ENCODE measurements at regions not wholly inside any gene's neighbourhood (a gene's known extent, or its start where the extent isn't known, plus 50 kb on each side); places are given as distances from the start of the nearest gene placed in this dataset.

DNA sequence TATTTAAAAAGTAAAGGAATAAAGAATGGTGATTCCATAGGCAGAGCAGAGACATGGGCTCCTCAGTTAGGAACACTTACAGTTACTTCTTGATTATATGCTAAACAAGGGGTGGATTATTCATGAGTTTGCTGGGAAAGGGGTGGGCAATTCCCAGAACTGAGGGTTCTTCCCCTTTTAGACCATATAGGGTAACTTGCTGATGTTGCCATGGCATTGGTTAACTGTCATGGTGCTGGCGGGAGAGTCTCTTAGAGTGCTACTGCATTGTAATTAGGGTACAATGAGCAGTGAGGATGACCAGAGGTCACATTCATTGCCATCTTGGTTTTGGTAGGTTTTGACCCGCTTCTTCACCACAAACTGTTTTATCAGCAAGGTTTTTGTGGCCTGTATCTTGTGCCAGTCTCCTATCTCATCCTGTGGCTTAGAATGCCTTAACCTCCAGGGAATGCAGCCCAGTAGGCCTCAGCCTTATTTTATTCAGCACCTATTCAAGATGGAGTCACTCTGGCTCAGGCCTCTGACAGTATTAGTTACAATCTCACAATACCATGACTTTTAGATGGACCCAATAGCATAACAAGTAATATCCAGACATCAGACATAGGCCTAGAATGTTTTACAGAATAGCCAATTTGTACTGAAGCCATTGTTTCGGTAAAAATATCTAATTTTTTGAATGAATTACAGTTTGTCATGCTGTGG lies 106.8 kb downstream of the ZBTB18 start:
- Mint-ChIP-seq H3K27ac (no peak overlapping the region), H3K36me3 (ENCODE audit: low read depth) (no peaks in the 10 kb centered on the region), H3K4me1 (ENCODE audit: low read depth) (no peaks in the 10 kb centered on the region), H3K27me3 (no peaks in the 10 kb centered on the region), H3K9me3 (no peaks in the 10 kb centered on the region), H3K4me3 (no peak overlapping the region)
- POLR2A ChIA-PET: no interaction called here
- intact Hi-C loops (cut with DNase I, micrococcal nuclease): no loop called here
- TF ChIP-seq, protein P1, sequence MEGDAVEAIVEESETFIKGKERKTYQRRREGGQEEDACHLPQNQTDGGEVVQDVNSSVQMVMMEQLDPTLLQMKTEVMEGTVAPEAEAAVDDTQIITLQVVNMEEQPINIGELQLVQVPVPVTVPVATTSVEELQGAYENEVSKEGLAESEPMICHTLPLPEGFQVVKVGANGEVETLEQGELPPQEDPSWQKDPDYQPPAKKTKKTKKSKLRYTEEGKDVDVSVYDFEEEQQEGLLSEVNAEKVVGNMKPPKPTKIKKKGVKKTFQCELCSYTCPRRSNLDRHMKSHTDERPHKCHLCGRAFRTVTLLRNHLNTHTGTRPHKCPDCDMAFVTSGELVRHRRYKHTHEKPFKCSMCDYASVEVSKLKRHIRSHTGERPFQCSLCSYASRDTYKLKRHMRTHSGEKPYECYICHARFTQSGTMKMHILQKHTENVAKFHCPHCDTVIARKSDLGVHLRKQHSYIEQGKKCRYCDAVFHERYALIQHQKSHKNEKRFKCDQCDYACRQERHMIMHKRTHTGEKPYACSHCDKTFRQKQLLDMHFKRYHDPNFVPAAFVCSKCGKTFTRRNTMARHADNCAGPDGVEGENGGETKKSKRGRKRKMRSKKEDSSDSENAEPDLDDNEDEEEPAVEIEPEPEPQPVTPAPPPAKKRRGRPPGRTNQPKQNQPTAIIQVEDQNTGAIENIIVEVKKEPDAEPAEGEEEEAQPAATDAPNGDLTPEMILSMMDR (IDR thresholded peaks at IDR 0.05): no peak
- H3K27ac ChIP-seq (ENCODE audit: low read depth in 1 of 2, low read length in 2 of 2): no peak overlapping the region
- H3K36me3 ChIP-seq (ENCODE audit: insufficient read depth, low read length): no peaks in the 10 kb centered on the region
- H3K4me3 ChIP-seq (ENCODE audit: low read length): no peak overlapping the region
- ATAC-seq (ENCODE audit: poor library complexity): no peak
- DNase-seq: no peak
- H3K9me3 ChIP-seq (ENCODE audit: control insufficient read depth in 1 of 2, insufficient read depth in 1 of 2, low read length in 2 of 2): no peaks in the 10 kb centered on the region
- CTCF ChIA-PET: interaction anchor here (0.7 kb wide), 1 partner anchor 309 kb away, joined by 3 read pairs; no protein-coding TSS in a partner anchor
- H3K27me3 ChIP-seq (ENCODE audit: control insufficient read depth in 1 of 2, insufficient read depth in 2 of 2, low read length in 2 of 2): peaks cover 0 to 3% of the 10 kb centered on the region in 2 experiments
- H3K4me1 ChIP-seq (ENCODE audit: insufficient read depth, low read length): no peaks in the 10 kb centered on the region

DNA sequence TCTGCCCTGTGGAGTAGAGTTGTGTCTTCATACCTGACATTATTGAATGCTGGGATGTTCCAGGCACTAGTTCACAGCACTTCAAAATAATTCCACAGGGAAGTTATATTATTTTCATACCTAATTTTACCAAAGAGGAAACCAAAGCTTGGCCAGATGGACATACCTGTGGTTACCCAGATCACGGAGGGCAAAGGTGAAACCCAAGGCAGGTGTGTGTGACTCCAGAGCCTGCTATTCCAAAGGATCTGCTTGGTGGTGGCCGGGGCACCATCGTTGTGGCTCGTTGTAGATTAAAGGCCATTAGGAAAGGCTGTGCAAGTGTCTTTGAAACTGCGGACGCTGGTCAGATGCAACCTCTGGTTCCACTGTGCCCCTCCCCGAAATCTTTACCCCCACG lies 108.6 kb downstream of the ZBTB18 start:
- Mint-ChIP-seq H3K36me3 (ENCODE audit: low read depth) (no peaks in the 10 kb centered on the region), H3K27me3 (no peaks in the 10 kb centered on the region), H3K4me3 (no peak overlapping the region), H3K9me3 (no peaks in the 10 kb centered on the region), H3K27ac (no peak overlapping the region), H3K4me1 (ENCODE audit: low read depth) (no peaks in the 10 kb centered on the region)
- CTCF ChIA-PET: no interaction called here
- peaks cover 0 to 3% of the 10 kb centered on the region in 2 experiments for H3K27me3 ChIP-seq (ENCODE audit: control insufficient read depth in 1 of 2, insufficient read depth in 2 of 2, low read length in 2 of 2)
- no peak overlapping the region for H3K27ac ChIP-seq (ENCODE audit: low read depth in 1 of 2, low read length in 2 of 2)
- TF ChIP-seq, protein P1 (IDR thresholded peaks at IDR 0.05): no peak
- H3K36me3 ChIP-seq (ENCODE audit: insufficient read depth, low read length): no peaks in the 10 kb centered on the region
- no peaks in the 10 kb centered on the region for H3K9me3 ChIP-seq (ENCODE audit: control insufficient read depth in 1 of 2, insufficient read depth in 1 of 2, low read length in 2 of 2)
- H3K4me3 ChIP-seq (ENCODE audit: low read length): no peak overlapping the region
- ATAC-seq (ENCODE audit: poor library complexity): no peak
- POLR2A ChIA-PET: no interaction called here
- DNase-seq: no peak
- intact Hi-C loops (cut with DNase I, micrococcal nuclease): no loop called here
- no peaks in the 10 kb centered on the region for H3K4me1 ChIP-seq (ENCODE audit: insufficient read depth, low read length)

DNA sequence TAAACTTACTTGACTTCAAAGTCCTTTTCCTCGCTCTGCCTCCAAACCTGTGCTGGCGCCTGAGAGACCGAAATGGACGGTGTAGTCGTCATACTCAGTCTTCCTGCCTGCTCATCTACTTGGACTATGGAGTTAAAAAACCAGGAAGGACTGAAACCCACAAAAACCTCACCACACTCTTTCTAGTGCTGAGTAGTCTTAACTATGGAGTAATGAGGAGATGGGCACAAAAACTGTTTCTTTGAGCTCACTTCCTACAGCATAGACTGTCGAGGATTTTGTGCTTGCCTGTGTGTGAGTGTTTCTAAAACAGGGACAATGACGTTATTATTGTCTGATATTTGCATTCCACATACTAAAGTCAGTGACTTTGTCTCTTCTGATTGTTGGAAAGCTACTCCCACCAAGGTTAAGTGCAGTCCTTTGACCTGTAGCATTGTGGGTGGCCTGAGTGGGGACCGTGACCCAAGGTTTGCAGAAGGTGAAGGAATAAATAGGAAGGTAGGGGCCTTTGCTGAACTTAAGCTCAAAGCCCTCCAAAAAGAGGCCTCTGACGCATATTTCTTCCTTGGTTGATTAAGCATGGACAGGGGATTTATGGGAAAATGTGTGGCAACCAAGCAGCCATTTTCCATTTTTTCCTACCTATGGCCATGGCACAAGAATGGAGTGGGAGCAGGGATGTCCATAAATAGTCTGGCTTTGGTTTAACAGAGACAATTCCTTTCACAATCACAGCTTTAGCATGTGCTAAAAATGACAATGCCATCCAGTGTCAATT lies 109.6 kb downstream of the ZBTB18 start:
- H3K4me3 ChIP-seq (ENCODE audit: low read length): no peak overlapping the region
- TF ChIP-seq, protein P1 (IDR thresholded peaks at IDR 0.05): no peak
- no peaks in the 10 kb centered on the region for H3K36me3 ChIP-seq (ENCODE audit: insufficient read depth, low read length)
- Mint-ChIP-seq H3K36me3 (ENCODE audit: low read depth) (no peaks in the 10 kb centered on the region), H3K4me1 (ENCODE audit: low read depth) (no peaks in the 10 kb centered on the region), H3K27ac (no peak overlapping the region), H3K9me3 (no peaks in the 10 kb centered on the region), H3K4me3 (no peak overlapping the region), H3K27me3 (no peaks in the 10 kb centered on the region)
- ChIA-PET POLR2A (no interaction called here), CTCF (no interaction called here)
- H3K27me3 ChIP-seq (ENCODE audit: control insufficient read depth in 1 of 2, insufficient read depth in 2 of 2, low read length in 2 of 2): no peaks in the 10 kb centered on the region
- DNase-seq (no peak), ATAC-seq (ENCODE audit: poor library complexity) (no peak)
- H3K9me3 ChIP-seq (ENCODE audit: control insufficient read depth in 1 of 2, insufficient read depth in 1 of 2, low read length in 2 of 2): no peaks in the 10 kb centered on the region
- H3K27ac ChIP-seq (ENCODE audit: low read depth in 1 of 2, low read length in 2 of 2): no peak overlapping the region
- intact Hi-C loops (cut with DNase I, micrococcal nuclease): no loop called here
- no peaks in the 10 kb centered on the region for H3K4me1 ChIP-seq (ENCODE audit: insufficient read depth, low read length)

Data from CD4-positive, alpha-beta T cell (primary cell).